Adrenal gland (tissue), 9 donors: ENCODE measurements at regions not wholly inside any gene's neighbourhood (a gene's known extent, or its start where the extent isn't known, plus 50 kb on each side); places are given as distances from the start of the nearest gene placed in this dataset.

Experiments used
- DNase-seq, 7 donors: peaks; one replicate each; pipeline ENCODE4 v3.0.0-alpha.2; 2019 to 2020
- H3K27ac ChIP-seq, 5 donors: fragments of 200-600 bp; sonication (generic) in 4 of 5; 1 replicate in 3 of 5; 2 replicates in 2 of 5; pipeline versions ENCODE4 v1.5.1 to v1.8.0; 2016 to 2020; ENCODE audit warnings: mild to moderate bottlenecking in 1 of 5
- H3K27me3 ChIP-seq: fragments of 200-600 bp; 2 replicates; pipeline ENCODE4 v1.8.0; 2021
- H3K36me3 ChIP-seq, 2 donors: fragments of 200-600 bp; replicated peaks in 1 of 2; 1 replicate in 1 of 2; 2 replicates in 1 of 2; pipeline versions ENCODE4 v1.5.1 to v1.8.0; 2018 to 2022
- H3K4me1 ChIP-seq, 2 donors: fragments of 200-600 bp; replicated peaks in 1 of 2; 1 replicate in 1 of 2; 2 replicates in 1 of 2; pipeline versions ENCODE4 v1.5.1 to v1.8.0; 2018 to 2021
- H3K4me3 ChIP-seq, 4 donors: fragments of 200-600 bp; sonication (generic) in 3 of 4; one replicate each; pipeline ENCODE4 v1.5.1; 2016 to 2018
- H3K9me3 ChIP-seq, 3 donors: fragments of 200-600 bp; sonication (generic) in 1 of 3; replicated peaks in 1 of 3; 1 replicate in 2 of 3; 2 replicates in 1 of 3; pipeline versions ENCODE4 v1.5.1 to v1.8.0; 2016 to 2021
- CTCF ChIP-seq, 6 experiments: fragments of 450-650 bp in 4 of 6; fragments of 200-600 bp in 2 of 6; sonication (generic) in 1 of 6; IDR thresholded peaks; 1 replicate in 5 of 6; 2 replicates in 1 of 6; pipeline versions ENCODE4 v1.5.1 to v1.8.0; 2016 to 2021; ENCODE audit warnings: antibody characterized with exemption in 6 of 6, mild to moderate bottlenecking in 2 of 6, moderate library complexity in 1 of 6
- POLR2A ChIP-seq, 2 donors: fragments of 450-650 bp; IDR thresholded peaks; one replicate each; pipeline ENCODE4 v1.6.1; 2017; ENCODE audit warnings: antibody characterized with exemption in 2 of 2, mild to moderate bottlenecking in 2 of 2, moderate library complexity in 1 of 2
- WGBS, 4 donors: extraction: QIAGEN DNeasy Blood & Tissue Kit in 2 of 4; methylation state at CpG; one replicate each; pipeline versions ENCODE4 v1.1.5 to v1.1.7; 2013 to 2017; 5-methylcytosine and 5-hydroxymethylcytosine counted together
- intact Hi-C, 2 donors: fragments of 100-400 bp; cut with DNase I; formaldehyde crosslinking; loops; one replicate each; pipeline versions ENCODE4 v1.14.1 to v1.15.0; 2022 to 2023
- donor health status: healthy with polysubstance abuse.
- donor health status: Bipolar disorder and iron deficiency.
- donor health status: DM: yes; HTN: yes; CAD: no.
- donor health status: DM: no; HTN: no; CAD: no.
- donor health status: DM: no; HTN: no; CAD: no.

- H3K27me3 ChIP-seq = no peaks in the 10 kb centered on the region
- H3K9me3 ChIP-seq = no peaks in the 10 kb centered on the region
- DNase-seq = no peak
- TF ChIP-seq CTCF (IDR thresholded peaks at IDR 0.05) (no peak), POLR2A (IDR thresholded peaks at IDR 0.05) (no peak)
- intact Hi-C loops = no loop called here
- no peak overlapping the region for H3K4me3 ChIP-seq
- H3K36me3 ChIP-seq = no peaks in the 10 kb centered on the region
- H3K27ac ChIP-seq = no peak overlapping the region
- H3K4me1 ChIP-seq = no peaks in the 10 kb centered on the region
- WGBS, 4 donors = 74 to 81% (median 76%) methylated on average over 3 of the region's 3 CpGs
Measured at GRCh38 chr10:84837041-84837812, 508.8 kb downstream of the CCSER2 start.

GRCh38 chr10:84837877-84838276 is 509.5 kb downstream of the CCSER2 start:
- Histone ChIP-seq H3K4me3 (no peak overlapping the region), H3K9me3 (no peaks in the 10 kb centered on the region), H3K4me1 (no peaks in the 10 kb centered on the region), H3K27me3 (no peaks in the 10 kb centered on the region), H3K36me3 (no peaks in the 10 kb centered on the region), H3K27ac (no peak overlapping the region)
- 77 to 87% (median 84%) methylated on average over 10 of the region's 10 CpGs for WGBS, 4 donors
- TF ChIP-seq POLR2A (IDR thresholded peaks at IDR 0.05) = no peak
- no peak for TF ChIP-seq CTCF (IDR thresholded peaks at IDR 0.05)
- no peak for DNase-seq
- intact Hi-C loops = no loop called here

- H3K27ac ChIP-seq = no peak overlapping the region
- intact Hi-C loops = no loop called here
- H3K27me3 ChIP-seq = no peaks in the 10 kb centered on the region
- no peaks in the 10 kb centered on the region for H3K36me3 ChIP-seq
- DNase-seq = no peak
- WGBS, 4 donors = 73 to 87% (median 80%) methylated on average over 6 of the region's 6 CpGs
- H3K4me3 ChIP-seq = no peak overlapping the region
- TF ChIP-seq POLR2A (IDR thresholded peaks at IDR 0.05) (no peak), CTCF (IDR thresholded peaks at IDR 0.05) (no peak)
- no peaks in the 10 kb centered on the region for H3K9me3 ChIP-seq
- no peaks in the 10 kb centered on the region for H3K4me1 ChIP-seq
Measured at GRCh38 chr10:84838851-84839250, 510.5 kb downstream of the CCSER2 start.

DNA sequence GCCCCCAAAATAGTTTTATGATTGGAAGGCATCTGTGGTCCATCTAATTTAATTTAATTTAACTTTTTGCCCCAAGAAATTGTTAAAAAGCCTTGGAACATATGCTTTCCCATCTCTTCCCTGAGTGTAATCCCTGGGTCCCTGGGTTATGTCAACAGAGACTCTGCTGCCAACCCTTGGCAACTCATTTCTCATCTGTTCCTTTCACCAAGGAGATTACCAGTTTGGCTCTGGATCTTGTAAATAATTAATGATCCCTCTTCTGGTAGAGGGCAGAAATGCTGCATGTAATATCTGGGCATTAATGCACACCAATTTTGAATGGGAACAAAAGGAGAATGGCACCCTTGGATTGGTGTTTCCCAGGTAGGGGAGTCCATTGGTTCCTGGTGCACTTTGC is 514.2 kb downstream of the CCSER2 start:
- Histone ChIP-seq H3K36me3 (no peaks in the 10 kb centered on the region), H3K9me3 (no peaks in the 10 kb centered on the region), H3K27ac (no peak overlapping the region), H3K4me3 (no peak overlapping the region), H3K27me3 (no peaks in the 10 kb centered on the region), H3K4me1 (no peaks in the 10 kb centered on the region)
- DNase-seq = no peak
- intact Hi-C loops = no loop called here
- TF ChIP-seq POLR2A (IDR thresholded peaks at IDR 0.05) (no peak), CTCF (IDR thresholded peaks at IDR 0.05) (no peak)
